HCT116 (cell line): ENCODE measurements at regions not wholly inside any gene's neighbourhood (a gene's known extent, or its start where the extent isn't known, plus 50 kb on each side); places are given as distances from the start of the nearest gene placed in this dataset.

Source experiments
- ATAC-seq: fragments of 200-7000 bp; cut with Tn5 transposase; 2 replicates; pipeline ENCODE4 v1.9.1; 2020; ENCODE audit warnings: mild to moderate bottlenecking, moderate library complexity
- BruUV-seq: library from RNA; stranded (reverse); fragments of 400-500 nt; replicated peaks from 2 replicates; lab custom pipeline; 2021; lab: Mats Ljungman, UMichigan
- CTCF ChIA-PET: fragments of 300-600 bp; sonication (Branson Sonifier 250); formaldehyde crosslinking; loops from one replicate; lab custom pipeline; 2021; ENCODE audit warnings: antibody characterized with exemption; lab: Charles Lee
- POLR2A ChIA-PET: fragments of 300-600, 350-600 bp; sonication (Branson Sonifier 250); formaldehyde crosslinking; loops from one replicate; lab custom pipeline; 2021; ENCODE audit warnings: antibody characterized with exemption; lab: Charles Lee
- RAD21 ChIA-PET, 2 experiments: fragments of 300-600 bp; sonication (Branson Sonifier 250); formaldehyde crosslinking; loops; one replicate each; lab custom pipeline; 2023; ENCODE audit warnings: low total read pairs in 2 of 2; ENCODE audit not compliant: uncharacterized antibody in 2 of 2, unreplicated experiment in 2 of 2, low non-redundant PET in 1 of 2; lab: Charles Lee
- DNase-seq: peaks from one replicate; pipeline ENCODE4 v3.0.0-alpha.2; 2010; ENCODE audit warnings: low read depth, low spot score
- H2AFZ ChIP-seq: fragments of 200-600 bp; shearing (Covaris generic), sonication (generic); 2 replicates; pipeline ENCODE4 v1.6.1; 2017; ENCODE audit warnings: low read depth, mixed run types, mixed read lengths, antibody characterized with exemption, low read length; ENCODE audit not compliant: poor library complexity, severe bottlenecking
- H3K27ac ChIP-seq: 2 replicates; pipeline ENCODE4 v1.5.1; 2012; ENCODE audit warnings: low read depth, low read length
- H3K27me3 ChIP-seq: fragments of 200-600 bp; sonication (generic); 2 replicates; pipeline ENCODE4 v1.6.1; 2016; ENCODE audit warnings: mixed run types, low read length, mixed read lengths; ENCODE audit not compliant: insufficient read depth
- H3K36me3 ChIP-seq, 2 experiments: fragments of 200-500 bp in 1 of 2; fragments of 200-600 bp in 1 of 2; sonication (Bioruptor generic) in 1 of 2; sonication (generic) in 1 of 2; 2 replicates each; pipeline versions ENCODE4 v1.5.1 to v1.6.1; 2014 to 2016; ENCODE audit warnings: low read length in 2 of 2, inconsistent platforms in 1 of 2, mixed read lengths in 1 of 2, mixed run types in 1 of 2; ENCODE audit not compliant: insufficient read depth in 2 of 2, control insufficient read depth in 1 of 2
- H3K4me1 ChIP-seq, 2 experiments: fragments of 200-600 bp in 1 of 2; sonication (generic) in 1 of 2; 2 replicates each; pipeline versions ENCODE4 v1.5.1 to v1.6.1; 2012 to 2017; ENCODE audit warnings: low read length in 2 of 2, inconsistent platforms in 1 of 2, mild to moderate bottlenecking in 1 of 2, mixed read lengths in 1 of 2, mixed run types in 1 of 2, moderate library complexity in 1 of 2; ENCODE audit not compliant: insufficient read depth in 2 of 2, control insufficient read depth in 1 of 2
- H3K4me2 ChIP-seq: fragments of 200-600 bp; sonication (generic); 2 replicates; pipeline ENCODE4 v1.6.1; 2017; ENCODE audit warnings: mixed run types, low read length, mixed read lengths
- H3K4me3 ChIP-seq, 2 experiments: fragments of 200-600 bp in 1 of 2; sonication (generic) in 1 of 2; replicated peaks in 1 of 2; 2 replicates each; pipeline ENCODE4 v1.5.1; 2011 to 2016; ENCODE audit warnings: low read length in 2 of 2, control low read depth in 1 of 2, low read depth in 1 of 2, mild to moderate bottlenecking in 1 of 2, mixed read lengths in 1 of 2, mixed run types in 1 of 2
- H3K79me2 ChIP-seq: fragments of 200-600 bp; sonication (generic); 2 replicates; pipeline ENCODE4 v1.6.1; 2017; ENCODE audit warnings: mild to moderate bottlenecking, mixed run types, low read length, moderate library complexity, mixed read lengths; ENCODE audit not compliant: insufficient read depth
- H3K9ac ChIP-seq: fragments of 200-600 bp; sonication (generic); 2 replicates; pipeline ENCODE4 v1.6.1; 2016; ENCODE audit warnings: low read length, mixed read lengths
- H3K9me2 ChIP-seq: fragments of 200-600 bp; sonication (generic), shearing (Covaris generic); 2 replicates; pipeline ENCODE4 v1.6.1; 2017; ENCODE audit warnings: mixed run types, mild to moderate bottlenecking, moderate library complexity; ENCODE audit not compliant: insufficient read depth
- H3K9me3 ChIP-seq, 2 experiments: fragments of 200-500 bp in 1 of 2; fragments of 200-600 bp in 1 of 2; sonication (Bioruptor generic) in 1 of 2; sonication (generic) in 1 of 2; 2 replicates each; pipeline ENCODE4 v1.6.1; 2014 to 2017; ENCODE audit warnings: low read length in 2 of 2, mixed read lengths in 2 of 2, inconsistent platforms in 1 of 2, low read depth in 1 of 2, mild to moderate bottlenecking in 1 of 2, mixed run types in 1 of 2, moderate library complexity in 1 of 2; ENCODE audit not compliant: control insufficient read depth in 1 of 2, insufficient read depth in 1 of 2
- H4K20me1 ChIP-seq: fragments of 200-600 bp; sonication (generic), shearing (Covaris generic); 2 replicates; pipeline ENCODE4 v1.6.1; 2017; ENCODE audit warnings: mixed run types, mild to moderate bottlenecking, moderate library complexity; ENCODE audit not compliant: insufficient read depth
- CBX3 ChIP-seq: IDR thresholded peaks from 2 replicates; pipeline ENCODE4 v1.6.1; 2012; ENCODE audit warnings: low read depth
- EGR1 ChIP-seq: IDR thresholded peaks from 2 replicates; pipeline ENCODE4 v1.6.1; 2012; ENCODE audit warnings: low read depth
- EZH2 ChIP-seq: fragments of 200-600 bp; sonication (generic); IDR thresholded peaks from 2 replicates; pipeline ENCODE4 v1.6.1; 2017; ENCODE audit warnings: antibody characterized with exemption, mixed run types
- FOSL1 ChIP-seq: IDR thresholded peaks from 2 replicates; pipeline ENCODE4 v1.6.1; 2012; ENCODE audit warnings: low read depth
- JUND ChIP-seq: IDR thresholded peaks from 2 replicates; pipeline ENCODE4 v1.6.1; 2012
- MAX ChIP-seq: IDR thresholded peaks from 2 replicates; pipeline ENCODE4 v1.6.1; 2012
- POLR2A ChIP-seq: IDR thresholded peaks from 2 replicates; pipeline ENCODE4 v1.7.0; 2011; ENCODE audit warnings: borderline replicate concordance; ENCODE audit not compliant: insufficient read depth, insufficient read length; ENCODE audit errors: extremely low read depth
- RAD21 ChIP-seq: IDR thresholded peaks from 2 replicates; pipeline ENCODE4 v1.6.1; 2012; ENCODE audit warnings: low read depth, mild to moderate bottlenecking
- REST ChIP-seq: IDR thresholded peaks from 2 replicates; pipeline ENCODE4 v1.6.1; 2012; ENCODE audit warnings: low read depth
- SP1 ChIP-seq: IDR thresholded peaks from 2 replicates; pipeline ENCODE4 v1.6.1; 2012; ENCODE audit warnings: low read depth
- SRF ChIP-seq: IDR thresholded peaks from 2 replicates; pipeline ENCODE4 v1.6.1; 2012; ENCODE audit warnings: low read depth
- ZBTB33 ChIP-seq: IDR thresholded peaks from 2 replicates; pipeline ENCODE4 v1.6.1; 2011; ENCODE audit warnings: mild to moderate bottlenecking, low read length, moderate library complexity; ENCODE audit not compliant: insufficient replicate concordance; ENCODE audit errors: extremely low read depth
- ZFX ChIP-seq: fragments of 450-650 bp; IDR thresholded peaks from 2 replicates; pipeline ENCODE4 v1.6.1; 2017
- ZNF274 ChIP-seq: fragments of 200-500 bp; sonication (Bioruptor generic); IDR thresholded peaks from 2 replicates; pipeline ENCODE4 v1.6.1; 2014; ENCODE audit warnings: mild to moderate bottlenecking, low read depth, low read length, inconsistent platforms
- intact Hi-C: fragments of 100-400 bp; cut with micrococcal nuclease; formaldehyde crosslinking; loops from 2 replicates; pipeline ENCODE4 v1.10.0; 2022

- no peaks in the 10 kb centered on the region for H3K36me3 ChIP-seq
- no peak overlapping the region for H3K27ac ChIP-seq
- H3K9me3 ChIP-seq, result no peaks in the 10 kb centered on the region
- no peaks in the 10 kb centered on the region for H3K27me3 ChIP-seq
- no peak overlapping the region for H2AFZ ChIP-seq
- RAD21 ChIA-PET, result no interaction called here
- H3K4me1 ChIP-seq, result no peaks in the 10 kb centered on the region
- DNase-seq, result no peak
- intact Hi-C loops, result no loop called here
- H3K4me3 ChIP-seq, result no peak overlapping the region
- no peaks in the 10 kb centered on the region for H4K20me1 ChIP-seq
- POLR2A ChIA-PET, result no interaction called here
- no TSS peak for BruUV-seq
- TF ChIP-seq POLR2A, result no peak
- no peak for TF ChIP-seq RAD21
- TF ChIP-seq ZFX, result no peak
- no peak for TF ChIP-seq JUND
- no peak for TF ChIP-seq CBX3
- TF ChIP-seq MAX, result no peak
- no peak for TF ChIP-seq ZNF274
- TF ChIP-seq, all 23 proteins: peak for 0
- CTCF ChIA-PET, result no interaction called here
- no peak for ATAC-seq
- H3K4me2 ChIP-seq, result no peak overlapping the region
- H3K79me2 ChIP-seq, result no peaks in the 10 kb centered on the region
- no peak overlapping the region for H3K9ac ChIP-seq
- H3K9me2 ChIP-seq, result no peaks in the 10 kb centered on the region
Measured at GRCh38 chr5:89087128-89087527, 204.1 kb upstream of the MEF2C start.

- POLR2A ChIA-PET, result no interaction called here
- BruUV-seq, result no TSS peak
- Histone ChIP-seq H4K20me1 (no peaks in the 10 kb centered on the region), H2AFZ (no peak overlapping the region), H3K4me2 (no peak overlapping the region), H3K36me3 (no peaks in the 10 kb centered on the region), H3K27ac (no peak overlapping the region), H3K9me3 (no peaks in the 10 kb centered on the region), H3K9ac (no peak overlapping the region), H3K9me2 (no peaks in the 10 kb centered on the region), H3K4me3 (no peak overlapping the region), H3K79me2 (no peaks in the 10 kb centered on the region), H3K4me1 (no peaks in the 10 kb centered on the region), H3K27me3 (no peaks in the 10 kb centered on the region)
- RAD21 ChIA-PET, result no interaction called here
- intact Hi-C loops, result no loop called here
- DNase-seq, result no peak
- CTCF ChIA-PET, result no interaction called here
- ATAC-seq, result no peak
- TF ChIP-seq ZNF274 (no peak), ZBTB33 (no peak), EZH2 (no peak), SP1 (no peak), FOSL1 (no peak), SRF (no peak), MAX (no peak), EGR1 (no peak), REST (no peak)
Measured at GRCh38 chr5:89086390-89087086, 203.6 kb upstream of the MEF2C start.
